GF-D8 (cell line): ENCODE measurements at regions not wholly inside any gene's neighbourhood (a gene's known extent, or its start where the extent isn't known, plus 50 kb on each side); places are given as distances from the start of the nearest gene placed in this dataset.
"Not testable (repeated sequence)": the region's sequence is repeated elsewhere in the genome, so short reads cannot be mapped to it uniquely, and the experiment has no call there.

Experiments used
- DNase-seq: peaks from one replicate; lab custom pipeline; 2025; lab: John Stamatoyannopoulos, UW

DNA sequence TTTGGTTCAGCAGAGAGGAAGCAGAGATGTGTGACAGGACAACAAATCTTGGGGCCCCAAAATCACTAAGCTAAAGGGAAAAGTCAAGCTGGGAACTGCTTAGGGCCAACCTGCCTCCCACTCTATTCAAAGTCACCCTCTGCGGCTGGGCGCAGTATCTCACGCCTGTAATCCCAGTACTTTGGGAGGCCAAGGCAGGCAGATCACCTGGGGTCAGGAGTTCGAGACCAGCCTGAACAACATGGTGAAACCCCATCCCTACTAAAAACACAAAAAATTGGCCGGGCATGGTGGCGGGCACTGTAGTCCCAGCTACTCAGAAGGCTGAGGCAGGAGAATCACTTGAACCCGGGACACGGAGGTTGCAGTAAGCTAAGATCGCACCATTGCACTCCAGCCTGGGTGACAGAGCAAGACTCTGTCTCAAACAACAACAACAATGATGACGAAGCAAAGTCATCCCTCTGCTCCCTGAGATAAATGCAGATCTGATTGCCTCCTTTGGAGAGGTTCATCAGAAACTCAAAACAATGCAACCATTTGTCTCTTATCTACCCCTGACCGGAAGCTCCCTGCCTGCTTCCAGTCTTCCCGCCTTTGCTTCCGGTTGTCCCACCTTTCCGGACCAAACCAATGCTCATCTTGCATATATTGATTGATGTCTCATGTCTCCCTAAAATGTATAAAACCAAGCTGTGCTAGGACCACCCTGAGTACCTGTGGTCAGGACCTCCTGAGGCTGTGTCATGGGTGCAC is 136.4 kb upstream of the AFDN start:
- DNase-seq, result not testable (repeated sequence)

DNA sequence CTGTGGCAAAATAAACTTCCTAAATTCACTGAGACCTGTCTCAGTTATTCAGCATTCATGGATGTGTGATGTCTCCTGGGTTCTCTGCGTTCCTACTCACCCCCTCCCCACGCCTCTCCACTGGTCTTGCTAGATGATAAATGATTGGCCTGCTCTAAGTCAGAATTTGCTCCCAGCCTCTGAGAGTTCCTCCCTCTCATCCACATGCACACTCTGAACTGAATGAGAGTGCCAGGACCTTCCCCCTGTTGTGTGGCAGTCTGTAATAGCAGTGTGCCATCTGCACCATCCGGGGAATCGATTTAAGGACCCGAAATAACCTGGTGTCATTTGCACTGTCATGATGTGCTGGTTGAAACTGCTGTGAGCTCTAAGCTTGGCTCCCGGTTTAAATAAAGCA is 135.8 kb upstream of the AFDN start:
- DNase-seq, result no peak

DNA sequence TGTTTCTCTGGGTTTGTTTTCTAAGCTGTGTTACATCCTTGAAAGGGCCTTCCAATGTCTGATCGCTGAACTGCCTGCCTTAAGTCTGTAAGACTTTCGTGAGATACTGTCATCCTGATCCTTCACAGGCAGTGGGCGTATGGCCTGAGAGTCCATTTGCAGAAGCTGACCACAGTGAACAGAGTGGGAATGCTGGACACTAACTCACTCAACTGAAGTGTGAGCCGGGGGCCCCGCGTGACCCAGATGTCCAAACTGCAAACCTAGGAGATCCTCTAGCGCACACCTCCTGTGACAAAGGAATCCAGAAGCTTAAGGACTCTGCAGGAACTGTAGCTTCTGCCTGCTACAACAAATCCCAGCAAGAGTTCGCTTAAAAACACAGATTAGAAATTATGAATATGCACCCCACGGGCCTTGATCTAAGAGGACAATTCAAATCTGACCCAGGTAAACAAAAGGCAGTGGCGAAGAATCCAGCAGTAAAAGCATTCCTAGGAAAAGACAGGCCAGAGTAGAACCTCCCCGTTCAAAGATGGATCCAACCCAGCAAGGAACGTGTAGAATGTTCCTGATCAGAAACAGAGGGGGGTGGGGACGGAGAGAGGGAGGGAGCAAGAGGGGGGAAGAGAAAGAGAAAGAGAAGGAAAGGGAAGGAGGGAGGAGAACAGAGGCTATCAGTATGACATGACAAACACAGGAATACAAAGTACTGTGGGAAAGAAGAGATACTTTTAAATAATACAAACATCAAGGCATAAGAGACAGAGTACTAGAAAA is 135.0 kb upstream of the AFDN start:
- DNase-seq, result no peak

DNA sequence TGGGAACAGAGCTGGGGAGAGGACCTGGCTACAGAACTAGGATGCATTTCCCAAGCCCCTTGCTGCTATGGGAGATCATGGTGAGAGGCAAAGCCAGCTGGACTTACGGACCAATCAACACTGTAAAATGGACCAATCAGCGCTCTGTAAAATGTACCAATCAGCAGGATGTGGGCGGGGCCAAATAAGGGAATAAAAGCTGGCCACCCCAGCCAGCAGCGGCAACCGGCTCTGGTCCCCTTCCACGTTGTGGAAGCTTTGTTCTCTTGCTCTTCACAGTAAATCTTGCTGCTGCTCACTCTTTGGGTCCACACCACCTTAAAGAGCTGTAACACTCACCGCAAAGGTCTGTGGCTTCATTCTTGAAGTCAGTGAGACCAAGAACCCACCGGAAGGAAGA is 133.2 kb upstream of the AFDN start:
- not testable (repeated sequence) for DNase-seq

DNA sequence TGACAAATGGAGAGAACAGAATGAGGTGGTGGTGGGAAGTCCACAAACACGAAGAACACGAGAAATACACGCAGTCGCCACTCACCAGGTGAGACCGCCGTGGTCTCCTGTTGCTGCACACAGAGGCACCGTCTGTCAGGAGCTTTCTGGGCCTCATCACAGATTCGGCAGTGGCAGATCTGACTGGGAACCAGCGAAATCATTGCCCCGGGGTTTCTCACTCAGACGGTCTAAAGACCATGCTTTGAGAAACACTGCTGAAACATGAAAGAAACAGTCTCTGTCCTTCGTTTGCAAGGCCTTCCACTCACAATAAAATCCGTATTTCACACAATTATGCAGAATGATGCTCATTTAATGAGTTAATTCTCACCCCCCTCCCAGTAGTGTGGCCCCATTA is 130.9 kb upstream of the AFDN start:
- no peak for DNase-seq

DNA sequence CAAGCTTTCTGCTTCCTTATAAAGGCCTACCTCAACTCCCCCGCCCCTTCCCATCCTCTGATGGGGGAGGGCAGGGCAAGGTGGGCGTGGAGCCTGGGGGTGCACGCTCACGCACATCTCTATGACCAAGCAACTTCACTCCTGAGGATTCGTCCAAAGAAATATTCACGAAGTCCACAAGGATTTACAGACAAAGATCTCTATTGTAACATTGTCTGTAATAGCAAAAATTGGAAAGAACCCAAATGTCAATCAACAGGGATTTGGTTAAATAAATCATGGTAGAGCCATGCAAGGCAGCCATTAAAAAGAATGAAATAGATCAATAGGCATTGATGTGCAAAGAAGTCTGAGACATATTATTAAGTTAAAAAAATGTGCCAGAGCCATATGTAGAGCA is 130.4 kb upstream of the AFDN start:
- no peak for DNase-seq

DNA sequence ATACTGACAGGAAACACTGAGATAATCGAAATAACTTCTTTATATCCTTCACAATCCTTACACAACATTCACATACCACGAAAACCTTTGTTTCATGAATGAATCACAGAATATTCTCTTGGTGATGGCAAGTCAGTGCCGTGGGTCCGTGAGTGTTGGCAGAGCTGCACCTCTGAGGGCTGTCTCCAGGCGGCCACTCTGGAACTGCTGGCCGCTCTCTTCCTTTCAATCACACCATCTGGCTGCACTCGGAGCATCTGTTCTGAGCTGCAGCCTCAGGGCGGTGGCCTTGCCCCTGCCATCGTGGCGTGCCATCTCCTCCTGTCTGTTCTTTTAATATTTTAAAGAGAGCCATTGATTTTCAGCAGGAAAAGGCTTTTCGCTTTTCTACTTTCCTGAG is 129.4 kb upstream of the AFDN start:
- DNase-seq, result no peak

DNA sequence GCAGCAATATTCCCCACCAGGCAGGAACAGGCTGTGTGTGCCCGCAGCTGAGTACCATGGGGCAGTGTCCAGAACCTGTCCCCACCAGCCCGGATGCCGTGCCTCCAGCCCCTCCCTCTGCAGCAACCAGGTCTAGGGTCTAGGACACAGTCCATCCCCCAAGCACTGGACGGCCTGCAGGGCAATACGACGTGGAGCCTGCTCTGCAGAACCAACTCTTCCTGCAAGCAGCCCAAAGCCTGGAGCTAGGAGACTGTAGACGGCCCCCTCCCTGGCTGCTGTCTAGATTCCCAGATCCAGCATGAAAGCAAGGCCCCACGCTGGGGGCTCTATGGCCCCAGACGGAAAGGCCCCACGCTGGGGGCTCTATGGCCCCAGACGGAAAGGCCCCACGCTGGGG is 128.2 kb upstream of the AFDN start:
- no peak for DNase-seq

DNA sequence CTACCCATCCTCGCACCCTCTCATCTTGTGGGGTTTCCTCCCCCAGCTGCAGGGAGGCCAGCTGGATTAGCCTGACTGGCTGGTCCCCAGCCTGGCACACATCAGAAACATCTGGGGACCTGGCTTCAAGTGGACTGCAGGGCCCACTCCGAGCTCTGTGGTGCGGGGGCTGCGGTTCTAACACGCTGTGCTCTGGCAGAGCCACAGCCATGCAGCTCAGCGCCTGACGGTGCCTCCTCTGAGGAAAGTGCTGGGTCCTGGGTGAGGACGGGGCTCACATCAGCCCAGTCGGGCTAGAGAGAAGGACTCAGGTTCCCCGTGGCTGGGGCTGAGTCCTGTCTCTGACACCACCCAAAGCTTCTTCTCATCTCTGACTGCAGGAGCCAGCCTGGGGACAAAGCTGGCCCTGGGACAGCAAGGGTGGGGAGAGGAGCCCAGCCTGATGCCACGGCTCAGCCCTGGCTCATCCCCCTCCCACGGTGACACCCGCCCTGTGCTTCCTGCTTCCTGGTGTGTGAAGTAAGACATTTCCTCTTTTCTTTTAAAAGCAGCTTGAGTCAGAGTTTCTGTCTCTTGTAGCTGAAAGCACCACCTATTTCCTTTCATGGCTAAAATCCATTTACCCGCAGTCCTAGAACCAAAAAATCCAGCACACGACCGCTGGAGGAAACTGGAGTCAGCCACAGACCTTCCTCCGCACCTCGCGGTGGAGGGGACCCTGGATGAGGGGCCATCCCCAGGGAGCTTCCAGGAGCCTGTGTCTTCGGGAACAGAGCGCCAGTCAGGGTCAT is 127.4 kb upstream of the AFDN start:
- peak; percentile 68 for DNase-seq

DNA sequence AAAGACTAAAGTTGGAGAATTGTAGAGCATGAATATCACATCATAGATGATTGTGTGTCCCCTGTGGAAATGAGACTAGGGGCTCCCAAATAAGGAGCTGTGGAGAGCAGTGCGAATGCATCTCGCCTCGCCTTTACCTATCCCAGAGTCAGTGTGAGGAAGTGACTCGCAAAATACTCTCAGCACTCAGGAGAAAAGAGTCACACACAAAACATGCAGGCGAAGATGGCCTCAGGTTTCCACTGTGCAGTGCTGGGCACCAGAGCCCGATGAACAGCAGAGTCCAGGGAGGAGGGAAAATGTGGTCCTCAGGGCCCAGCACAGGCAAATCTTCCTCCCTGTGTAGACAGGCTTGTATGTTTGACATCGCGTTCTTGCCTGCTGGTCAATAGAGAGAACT is 126.5 kb upstream of the AFDN start:
- DNase-seq, result no peak

DNA sequence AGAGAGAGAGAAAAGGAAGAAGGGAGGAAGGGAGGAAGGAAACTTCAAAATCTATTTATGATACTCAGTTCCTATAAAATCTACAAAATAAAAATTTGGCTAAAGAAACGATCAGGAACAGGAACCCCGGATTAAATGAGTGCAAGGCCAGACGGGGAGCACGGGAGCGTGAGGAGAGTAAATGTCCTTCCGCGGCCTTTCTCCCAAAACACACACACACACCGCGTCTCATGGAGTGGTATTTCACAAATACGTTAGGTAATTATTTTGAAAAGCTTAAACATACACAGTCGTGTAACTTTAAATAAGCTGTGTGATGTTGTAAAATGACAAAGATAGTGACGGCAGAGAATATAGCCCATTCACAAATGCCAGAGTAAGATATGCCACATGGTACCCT is 125.7 kb upstream of the AFDN start:
- DNase-seq, result no peak

DNA sequence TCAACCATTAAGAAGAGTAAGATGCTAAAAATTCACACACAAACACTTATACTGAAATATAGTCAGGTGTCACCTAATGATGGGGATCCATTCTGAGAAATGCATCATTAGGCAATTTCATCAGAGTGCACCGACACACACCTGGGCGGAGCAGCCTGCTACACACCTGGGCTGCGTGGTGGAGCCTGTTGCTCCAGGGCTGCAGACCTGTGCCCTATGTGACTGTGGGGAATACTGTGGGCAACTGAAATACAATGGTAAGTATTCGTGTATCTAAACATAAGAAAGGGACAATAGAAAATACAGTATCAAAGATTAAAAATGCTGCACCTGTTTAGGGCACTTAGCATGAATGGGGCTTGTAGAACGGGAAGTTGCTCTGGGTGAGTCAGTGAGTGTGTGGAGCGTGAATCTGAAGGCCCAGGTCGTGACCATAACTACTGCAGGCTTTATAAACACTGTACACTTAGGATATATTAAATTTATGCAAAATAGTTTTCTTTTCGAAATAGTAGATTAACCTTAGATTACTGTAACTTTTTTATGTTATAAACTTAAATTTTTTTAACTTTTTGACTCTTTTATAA is 124.4 kb upstream of the AFDN start:
- DNase-seq, result no peak

DNA sequence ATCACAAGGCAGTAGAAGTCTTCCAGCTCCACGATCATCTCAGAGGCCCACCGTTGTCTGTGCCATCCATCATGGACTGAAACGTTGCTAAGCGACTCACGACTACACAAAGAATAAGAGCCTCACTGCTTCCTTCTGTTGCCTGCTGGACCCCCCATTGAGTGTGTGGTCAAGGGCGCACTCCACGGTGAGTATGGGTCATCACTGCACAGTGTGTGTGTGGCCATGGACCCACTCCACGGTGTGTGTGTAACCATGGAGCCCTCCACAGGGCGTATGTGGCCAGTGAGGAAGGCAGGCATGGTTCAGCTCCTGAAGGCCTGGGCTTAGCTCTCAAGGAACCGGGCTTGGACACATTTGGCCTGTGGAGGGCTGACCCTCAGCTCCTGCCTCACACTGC is 123.4 kb upstream of the AFDN start:
- no peak for DNase-seq

DNA sequence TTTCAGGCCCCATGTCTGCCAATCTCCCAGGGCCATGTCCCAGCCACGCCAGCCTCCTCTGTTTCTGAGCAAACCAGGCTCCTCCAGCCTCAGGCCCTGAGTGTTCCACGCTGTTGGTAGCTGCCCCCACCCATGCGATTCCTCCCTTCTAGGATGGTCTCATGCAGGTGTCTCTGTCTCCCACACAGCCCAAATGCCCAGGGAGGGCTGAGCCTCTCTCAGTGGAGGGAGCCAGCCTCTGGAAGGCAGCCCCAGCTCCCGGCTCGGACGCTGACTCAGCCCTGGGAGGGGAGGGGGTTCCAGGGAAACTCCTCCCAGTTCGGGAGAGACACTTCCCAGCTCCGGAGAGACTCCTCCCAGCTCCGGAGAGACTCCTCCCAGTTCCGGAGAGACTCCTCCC is 122.9 kb upstream of the AFDN start:
- no peak for DNase-seq

DNA sequence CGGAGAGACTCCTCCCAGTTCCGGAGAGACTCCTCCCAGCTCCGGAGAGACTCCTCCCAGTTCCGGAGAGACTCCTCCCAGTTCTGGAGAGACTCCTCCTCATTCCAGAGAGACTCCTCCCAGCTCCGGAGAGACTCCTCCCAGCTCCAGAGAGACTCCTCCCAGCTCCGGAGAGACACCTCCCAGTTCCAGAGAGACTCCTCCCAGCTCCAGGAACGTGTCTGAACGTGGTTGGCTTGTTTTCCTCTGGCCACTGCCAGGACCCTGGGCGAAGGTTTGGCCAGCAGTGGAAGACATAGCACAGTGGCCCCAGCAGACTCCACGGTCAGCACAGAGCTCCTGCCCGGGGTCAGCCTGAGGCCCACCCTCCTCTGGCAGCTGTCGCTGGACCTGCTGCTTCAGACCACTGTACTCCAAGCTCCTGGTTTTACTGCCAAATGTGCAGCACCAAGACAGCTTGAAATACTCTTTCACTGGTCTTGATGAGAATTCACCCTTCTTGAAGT is 122.3 kb upstream of the AFDN start:
- no peak for DNase-seq

DNA sequence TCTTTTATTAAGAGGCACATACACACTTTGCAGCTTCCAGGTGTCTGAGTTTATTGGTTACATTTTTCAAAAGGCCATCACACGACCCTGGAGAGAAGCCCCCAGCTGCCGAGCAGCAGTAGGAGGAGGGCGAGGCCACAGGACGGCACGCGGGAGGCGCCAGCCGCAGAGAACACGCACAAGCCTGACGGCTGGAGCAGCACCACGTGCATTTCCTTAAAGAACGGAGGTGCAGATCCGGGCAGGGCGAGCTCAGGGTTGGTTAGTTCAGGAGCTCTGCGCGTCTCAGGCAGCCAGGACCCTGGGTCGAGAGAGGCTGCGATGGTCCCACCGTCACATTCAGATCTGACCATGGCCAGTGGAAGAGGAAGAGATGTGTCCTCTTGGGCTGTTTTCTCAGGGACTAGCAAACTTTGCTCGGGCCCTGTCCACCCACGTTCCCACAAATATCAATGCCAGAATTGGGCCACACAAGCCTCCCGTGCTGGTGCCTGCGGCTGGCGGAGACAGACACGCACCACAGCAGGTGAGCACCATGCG is 121.4 kb upstream of the AFDN start:
- DNase-seq, result no peak

DNA sequence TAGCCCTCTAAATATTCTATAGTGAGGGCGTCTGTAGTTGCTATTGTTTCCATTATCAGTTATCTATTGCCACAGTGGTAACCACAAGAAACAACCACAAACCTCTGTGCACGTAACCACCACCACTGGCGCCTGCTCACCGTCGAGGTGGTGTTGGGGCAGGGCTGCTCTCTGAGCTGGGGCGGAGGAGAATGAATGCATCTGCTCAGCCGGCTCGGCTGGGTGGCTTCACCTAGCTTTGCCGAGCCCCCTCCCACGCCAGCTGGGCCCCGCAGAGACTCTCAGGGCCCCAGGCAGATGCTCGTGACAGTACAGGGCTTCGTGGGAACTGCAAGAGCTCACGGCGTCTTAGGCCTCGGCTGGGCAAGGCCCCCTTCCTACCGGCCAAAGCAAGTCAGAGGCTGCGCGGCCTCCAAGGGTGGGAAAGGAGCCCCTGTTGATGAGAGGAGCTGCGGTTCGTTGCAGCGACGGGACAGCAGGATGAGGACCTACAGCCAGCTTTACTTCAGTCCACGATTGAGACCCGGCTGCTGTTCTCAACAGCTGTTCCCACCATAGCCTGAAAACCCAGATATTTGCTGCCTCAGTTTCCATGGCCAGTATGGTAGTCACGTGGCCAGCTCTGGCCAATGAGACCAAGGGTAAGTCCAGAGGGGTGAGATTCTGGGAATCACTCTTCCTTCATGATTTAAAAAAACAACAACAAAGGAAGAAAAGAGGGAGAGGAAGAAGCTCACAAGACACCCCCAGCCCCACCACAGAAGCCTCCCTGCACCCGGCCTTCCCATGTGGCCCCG is 120.2 kb upstream of the AFDN start:
- peak; percentile 52 for DNase-seq

DNA sequence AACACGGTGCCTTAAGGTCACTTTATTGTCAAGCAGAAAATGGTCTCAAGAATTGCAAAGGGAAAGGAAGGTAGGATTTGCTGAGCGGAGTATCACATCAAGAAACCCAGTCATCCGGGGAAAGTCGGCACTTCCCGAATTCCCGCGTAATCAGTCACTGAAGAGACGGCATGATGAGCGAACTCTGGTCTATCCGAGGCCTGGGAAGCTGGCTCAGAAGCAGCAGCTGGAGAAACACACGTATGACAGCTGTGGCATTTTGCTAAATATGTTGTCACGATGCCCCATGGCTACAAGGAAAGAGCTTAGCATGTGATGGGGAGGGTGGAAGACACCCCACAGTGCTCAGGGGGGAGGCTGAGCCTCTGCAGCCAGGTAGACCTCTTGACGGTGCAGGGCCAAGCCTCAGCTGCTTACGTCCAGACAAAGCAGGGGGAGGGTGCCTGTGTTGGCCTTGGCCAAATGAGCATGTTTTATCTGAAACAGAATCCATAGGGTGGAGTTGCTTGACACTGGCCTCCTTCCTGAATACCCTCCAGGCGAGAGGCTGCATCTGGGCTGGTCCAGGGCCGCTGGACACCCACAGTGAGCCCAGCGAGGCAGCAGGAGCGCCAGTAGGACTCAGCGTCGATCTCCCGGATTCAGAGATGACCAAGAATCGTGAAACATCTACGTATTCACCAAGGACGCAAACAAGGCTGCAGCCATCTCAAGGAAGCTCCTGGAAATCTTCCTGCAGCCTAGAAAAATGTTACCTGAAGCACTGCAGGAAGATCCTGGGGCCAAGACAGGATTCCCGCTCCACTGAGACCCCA is 118.8 kb upstream of the AFDN start:
- DNase-seq, result no peak

DNA sequence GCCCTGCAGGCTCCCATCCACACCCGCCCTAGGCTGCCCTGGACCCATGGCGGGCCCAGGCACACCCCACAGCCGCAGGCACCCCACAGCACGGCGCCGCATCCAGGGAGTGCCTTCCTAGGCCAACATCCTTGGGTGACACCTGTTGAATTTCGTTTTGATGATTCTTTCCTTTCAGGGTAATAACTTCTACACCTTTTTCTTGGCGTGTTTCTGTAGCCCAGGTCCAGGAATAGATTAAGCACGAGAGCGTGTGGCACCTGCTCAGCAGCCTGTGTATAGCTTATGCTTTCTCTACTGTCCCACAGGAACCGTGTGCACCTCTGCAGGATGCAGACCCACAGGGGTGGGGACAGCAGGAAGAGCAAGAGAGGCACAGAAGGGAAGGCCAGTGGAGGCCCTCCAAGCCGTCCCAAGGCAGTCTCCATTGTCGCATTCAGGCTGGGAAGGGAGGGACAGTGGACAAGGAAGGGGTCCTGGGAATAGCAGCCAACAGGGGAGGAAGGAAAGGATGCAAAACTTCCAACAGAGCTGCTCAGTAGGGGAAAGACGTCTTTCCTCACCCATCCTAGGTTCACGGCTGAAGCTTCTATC is 118.1 kb upstream of the AFDN start:
- DNase-seq, result no peak

DNA sequence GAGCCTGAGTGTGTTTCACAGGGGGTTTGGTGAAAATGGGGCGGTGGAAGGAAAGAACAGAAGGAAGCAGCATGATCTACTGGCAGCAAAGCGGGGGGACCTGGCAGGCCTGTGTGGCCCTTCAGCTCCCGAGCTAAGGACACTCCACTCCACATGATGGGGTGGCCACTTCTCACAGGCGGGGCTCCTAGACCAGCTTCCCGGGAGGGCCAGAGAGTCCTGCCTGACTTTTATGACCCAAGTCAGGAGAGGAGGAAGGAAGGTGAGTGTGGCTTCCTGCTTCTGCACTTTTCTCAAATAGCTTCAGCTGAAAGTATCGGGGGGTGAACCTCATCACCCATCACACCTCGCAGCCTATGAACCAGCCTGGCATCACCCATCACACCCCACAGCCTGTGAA is 117.5 kb upstream of the AFDN start:
- DNase-seq, result no peak
